ENCODE measurements at regions not wholly inside any gene's neighbourhood (a gene's known extent, or its start where the extent isn't known, plus 50 kb on each side); places are given as distances from the start of the nearest gene placed in this dataset.

DNA sequence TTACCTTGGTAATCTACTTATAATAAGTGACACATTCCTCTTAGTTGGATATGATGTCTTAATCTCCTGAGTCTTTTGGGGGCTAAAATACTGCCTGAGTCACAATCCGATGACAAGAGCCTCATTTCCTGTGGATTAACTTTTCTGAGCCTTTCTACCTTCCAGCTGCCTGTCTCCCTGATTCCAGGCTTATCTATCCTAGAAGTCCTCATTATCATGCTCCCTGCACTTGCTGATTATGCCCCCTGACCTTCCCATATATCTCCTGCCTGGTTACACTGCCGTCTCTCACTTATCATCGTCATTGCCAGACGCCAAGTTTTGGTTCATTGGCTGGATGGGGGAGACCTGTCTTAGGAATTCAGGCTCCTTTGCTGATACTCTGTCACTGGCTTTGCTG, 727.4 kb upstream of the CA10 start:
- no peak for TF ChIP-seq POLR2A (IDR thresholded peaks at IDR 0.05; ENCODE audit: low read depth, low read length)
- no peak for TF ChIP-seq RAD21 (IDR thresholded peaks at IDR 0.05; ENCODE audit: low read length)
- TF ChIP-seq, protein P1, sequence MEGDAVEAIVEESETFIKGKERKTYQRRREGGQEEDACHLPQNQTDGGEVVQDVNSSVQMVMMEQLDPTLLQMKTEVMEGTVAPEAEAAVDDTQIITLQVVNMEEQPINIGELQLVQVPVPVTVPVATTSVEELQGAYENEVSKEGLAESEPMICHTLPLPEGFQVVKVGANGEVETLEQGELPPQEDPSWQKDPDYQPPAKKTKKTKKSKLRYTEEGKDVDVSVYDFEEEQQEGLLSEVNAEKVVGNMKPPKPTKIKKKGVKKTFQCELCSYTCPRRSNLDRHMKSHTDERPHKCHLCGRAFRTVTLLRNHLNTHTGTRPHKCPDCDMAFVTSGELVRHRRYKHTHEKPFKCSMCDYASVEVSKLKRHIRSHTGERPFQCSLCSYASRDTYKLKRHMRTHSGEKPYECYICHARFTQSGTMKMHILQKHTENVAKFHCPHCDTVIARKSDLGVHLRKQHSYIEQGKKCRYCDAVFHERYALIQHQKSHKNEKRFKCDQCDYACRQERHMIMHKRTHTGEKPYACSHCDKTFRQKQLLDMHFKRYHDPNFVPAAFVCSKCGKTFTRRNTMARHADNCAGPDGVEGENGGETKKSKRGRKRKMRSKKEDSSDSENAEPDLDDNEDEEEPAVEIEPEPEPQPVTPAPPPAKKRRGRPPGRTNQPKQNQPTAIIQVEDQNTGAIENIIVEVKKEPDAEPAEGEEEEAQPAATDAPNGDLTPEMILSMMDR (conservative IDR thresholded peaks at IDR 0.05; ENCODE audit: low read depth, low read length): no peak

Data from IMR-90 (cell line).